AG04449 (cell line): ENCODE measurements at regions not wholly inside any gene's neighbourhood (a gene's known extent, or its start where the extent isn't known, plus 50 kb on each side); places are given as distances from the start of the nearest gene placed in this dataset.
A peak's percentile ranks its signal among the peaks of the same experiment; 100 is the strongest.
"Not testable (repeated sequence)": the region's sequence is repeated elsewhere in the genome, so short reads cannot be mapped to it uniquely, and the experiment has no call there.

ENCODE experiments used
- CTCF ChIA-PET: fragments of 350-600 bp; formaldehyde crosslinking; extraction: SDS; loops from one replicate; lab custom pipeline; 2021; ENCODE audit warnings: antibody characterized with exemption; lab: Yijun Ruan, JAX
- POLR2A ChIA-PET: fragments of 400-600, 350-600 bp; formaldehyde crosslinking; extraction: SDS; loops from one replicate; lab custom pipeline; 2020; ENCODE audit warnings: antibody characterized with exemption, inconsistent platforms; lab: Yijun Ruan, JAX
- DNase-seq: peaks from one replicate; pipeline ENCODE4 v3.0.0-alpha.2; 2010; ENCODE audit warnings: low read depth, low spot score
- H3K4me3 ChIP-seq: 2 replicates; pipeline ENCODE4 v1.5.1; 2011; ENCODE audit warnings: low read depth, mild to moderate bottlenecking, control low read depth, low read length
- CTCF ChIP-seq: IDR thresholded peaks from one replicate; pipeline ENCODE4 v1.5.1; 2011; ENCODE audit warnings: mild to moderate bottlenecking, moderate library complexity, low read length, control low read depth, inconsistent platforms; ENCODE audit not compliant: insufficient read depth; ENCODE audit errors: missing control alignments

DNA sequence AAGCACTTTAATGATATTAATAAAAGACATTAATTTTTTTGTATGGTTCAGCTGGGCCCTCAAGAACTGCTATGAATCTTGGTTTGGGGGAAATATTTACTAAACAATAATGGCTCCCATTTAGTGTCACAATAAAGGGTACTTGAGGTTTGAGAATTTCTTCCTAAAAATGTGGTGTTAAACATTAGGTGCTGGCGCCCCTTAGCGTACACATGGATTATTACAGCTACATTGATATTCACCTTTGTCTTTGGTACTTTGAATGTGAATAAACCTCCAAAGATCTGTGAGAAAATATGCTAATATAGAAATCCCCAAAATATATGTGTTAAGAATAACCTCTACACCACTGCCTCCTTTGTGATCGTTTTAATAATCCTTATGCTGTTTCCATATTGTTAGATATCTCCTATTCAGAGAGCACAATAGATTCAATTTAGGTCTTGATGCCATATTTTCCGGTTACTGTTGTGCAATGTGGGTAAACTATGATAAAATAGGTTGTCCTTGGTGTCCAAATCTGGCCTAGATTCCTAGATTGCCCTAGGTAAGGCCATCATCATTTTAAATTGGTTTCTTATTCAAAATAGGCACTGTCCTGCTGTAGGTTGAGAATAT, 161.8 kb upstream of the CACNA2D1 start:
- TF ChIP-seq CTCF, result peak; percentile 66
- CTCF ChIA-PET, result interaction anchor here (0.7 to 8.9 kb wide), 20 partner anchors 10 to 1124 kb away, joined by 3 to 102 read pairs (median 6); no protein-coding TSS in a partner anchor
- POLR2A ChIA-PET, result no interaction called here
- no peak for DNase-seq
- H3K4me3 ChIP-seq, result no peak overlapping the region

- POLR2A ChIA-PET, result no interaction called here
- H3K4me3 ChIP-seq, result no peak overlapping the region
- CTCF ChIA-PET, result interaction anchor here (1.6 to 8.9 kb wide), 2 partner anchors 14 to 558 kb away, joined by 3 to 102 read pairs; no protein-coding TSS in a partner anchor
- no peak for TF ChIP-seq CTCF
- DNase-seq, result no peak
Observed at GRCh38 chr7:82602066-82602465, 158.5 kb upstream of the CACNA2D1 start.

GRCh38 chr7:82600531-82600930, 157.0 kb upstream of the CACNA2D1 start:
- DNase-seq, result no peak
- no peak for TF ChIP-seq CTCF
- H3K4me3 ChIP-seq, result no peak overlapping the region
- CTCF ChIA-PET, result interaction anchor here (0.9 to 1.2 kb wide), 4 partner anchors 9 to 140 kb away, joined by 3 to 6 read pairs (median 4); no protein-coding TSS in a partner anchor
- POLR2A ChIA-PET, result no interaction called here

DNA sequence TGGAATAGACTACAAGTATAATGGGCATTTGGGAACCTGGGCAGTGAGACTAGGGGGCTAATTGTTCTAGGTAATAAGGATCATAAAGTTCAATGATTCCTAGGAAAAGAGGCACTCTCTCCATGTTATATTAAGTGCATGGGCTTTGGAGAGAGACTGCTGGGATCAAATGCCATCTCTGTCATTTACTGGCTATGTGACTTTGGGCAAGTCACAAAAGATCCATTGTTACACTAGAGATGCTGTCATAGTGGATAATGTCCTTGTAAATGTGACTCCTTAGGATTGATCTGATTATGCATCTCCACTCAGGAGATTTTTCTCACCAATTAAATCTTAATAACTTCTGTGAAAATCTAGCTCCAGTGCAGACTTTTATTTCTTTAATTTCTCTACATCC, 156.3 kb upstream of the CACNA2D1 start:
- no peak overlapping the region for H3K4me3 ChIP-seq
- ChIA-PET CTCF (interaction anchor here (0.9 to 1.2 kb wide), 4 partner anchors 9 to 141 kb away, joined by 3 to 6 read pairs (median 4); no protein-coding TSS in a partner anchor), POLR2A (no interaction called here)
- no peak for DNase-seq
- no peak for TF ChIP-seq CTCF

DNA sequence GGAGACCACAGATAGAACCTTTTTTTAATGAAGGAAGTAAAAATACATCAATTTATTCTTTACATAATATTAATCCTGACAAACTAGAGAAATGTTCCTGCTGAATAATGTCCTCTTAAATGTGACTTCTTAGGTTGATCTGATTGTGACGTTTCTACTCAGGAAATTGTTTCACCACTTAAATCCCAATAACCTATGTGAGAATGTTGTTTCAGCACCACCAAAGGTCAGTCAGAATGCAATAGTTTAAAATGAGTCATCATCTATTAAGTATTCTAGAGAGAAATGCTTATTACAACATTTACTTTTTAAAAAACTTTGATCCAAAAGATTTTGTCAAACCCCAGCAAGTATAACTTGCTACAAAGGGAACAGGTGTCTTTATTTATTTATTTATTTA, 155.4 kb upstream of the CACNA2D1 start:
- no peak overlapping the region for H3K4me3 ChIP-seq
- CTCF ChIA-PET, result no interaction called here
- no peak for TF ChIP-seq CTCF
- DNase-seq, result peak; percentile 52
- POLR2A ChIA-PET, result no interaction called here

- DNase-seq, POLR2A ChIA-PET, H3K4me3 ChIP-seq: not testable (repeated sequence)
- CTCF ChIA-PET, result interaction anchor here (1.2 to 1.8 kb wide), 2 partner anchors 10 to 24 kb away, joined by 3 to 8 read pairs; no protein-coding TSS in a partner anchor
Observed at GRCh38 chr7:82595795-82596194, 152.2 kb upstream of the CACNA2D1 start.
